OCI-LY7 (cell line): ENCODE measurements at regions not wholly inside any gene's neighbourhood (a gene's known extent, or its start where the extent isn't known, plus 50 kb on each side); places are given as distances from the start of the nearest gene placed in this dataset.

Experiments
- BruUV-seq: library from RNA; stranded (reverse); fragments of 400-500 nt; replicated peaks from 2 replicates; lab custom pipeline; 2021; lab: Mats Ljungman, UMichigan
- CTCF ChIA-PET: fragments of 300-600 bp; sonication (Branson Sonifier 250); formaldehyde crosslinking; loops from one replicate; lab custom pipeline; 2022; ENCODE audit warnings: antibody characterized with exemption; ENCODE audit not compliant: unreplicated experiment; lab: Charles Lee
- POLR2A ChIA-PET: fragments of 300-600 bp; sonication (Branson Sonifier 250); formaldehyde crosslinking; loops from one replicate; lab custom pipeline; 2022; ENCODE audit warnings: antibody characterized with exemption; lab: Charles Lee
- DNase-seq: peaks from one replicate; pipeline ENCODE4 v3.0.0-alpha.2; 2015; ENCODE audit warnings: low spot score
- H2AFZ ChIP-seq: fragments of 200-600 bp; sonication (generic), shearing (Covaris generic); 2 replicates; pipeline ENCODE4 v1.6.1; 2014; ENCODE audit warnings: mild to moderate bottlenecking, antibody characterized with exemption, low read length, moderate library complexity
- H3K27ac ChIP-seq: fragments of 200-600 bp; sonication (generic); 2 replicates; pipeline ENCODE4 v1.5.1; 2014; ENCODE audit warnings: mixed run types, low read depth, mild to moderate bottlenecking, moderate library complexity, low read length, inconsistent platforms; ENCODE audit not compliant: poor library complexity, severe bottlenecking
- H3K36me3 ChIP-seq: fragments of 200-600 bp; sonication (generic); 2 replicates; pipeline ENCODE4 v1.6.1; 2014; ENCODE audit warnings: mild to moderate bottlenecking, antibody characterized with exemption, low read length, moderate library complexity, mixed read lengths; ENCODE audit not compliant: insufficient read depth
- H3K4me1 ChIP-seq: fragments of 200-600 bp; sonication (generic); 2 replicates; pipeline ENCODE4 v1.5.1; 2014; ENCODE audit warnings: mild to moderate bottlenecking, low read length; ENCODE audit not compliant: insufficient read depth, poor library complexity, severe bottlenecking
- H3K4me2 ChIP-seq: fragments of 200-600 bp; sonication (generic); 2 replicates; pipeline ENCODE4 v1.6.1; 2014; ENCODE audit warnings: mild to moderate bottlenecking, low read length
- H3K4me3 ChIP-seq: fragments of 200-600 bp; sonication (generic); 2 replicates; pipeline ENCODE4 v1.5.1; 2014; ENCODE audit warnings: mild to moderate bottlenecking, low read depth, low read length; ENCODE audit not compliant: poor library complexity, severe bottlenecking
- H3K79me2 ChIP-seq: fragments of 200-600 bp; sonication (generic); 2 replicates; pipeline ENCODE4 v1.6.1; 2016; ENCODE audit warnings: low read depth, mild to moderate bottlenecking, low read length, moderate library complexity, mixed read lengths; ENCODE audit not compliant: insufficient read depth
- H3K9me2 ChIP-seq: fragments of 200-600 bp; sonication (generic); 2 replicates; pipeline ENCODE4 v1.6.1; 2016; ENCODE audit warnings: mild to moderate bottlenecking, low read length, mixed read lengths; ENCODE audit not compliant: insufficient read depth
- H3K9me3 ChIP-seq: fragments of 200-600 bp; sonication (generic); 2 replicates; pipeline ENCODE4 v1.6.1; 2014; ENCODE audit warnings: mild to moderate bottlenecking, mixed run types, low read length, mixed read lengths
- H4K20me1 ChIP-seq: fragments of 200-600 bp; sonication (generic); 2 replicates; pipeline ENCODE4 v1.6.1; 2014; ENCODE audit warnings: mild to moderate bottlenecking, antibody characterized with exemption, low read length, moderate library complexity, mixed read lengths; ENCODE audit not compliant: insufficient read depth
- EZH2phosphoT487 ChIP-seq: fragments of 200-600 bp; sonication (generic); IDR thresholded peaks from 2 replicates; pipeline ENCODE4 v1.6.1; 2018; ENCODE audit warnings: low read depth, borderline replicate concordance, mild to moderate bottlenecking, mixed run types, antibody characterized with exemption, low read length, moderate library complexity, mixed read lengths
- intact Hi-C: fragments of 100-400 bp; cut with micrococcal nuclease; formaldehyde crosslinking; loops from one replicate; pipeline ENCODE4 v1.10.0; 2022; ENCODE audit not compliant: unreplicated experiment
- TF ChIP-seq, protein P1 (sequence below): fragments of 200-600 bp; sonication (generic); conservative IDR thresholded peaks from 2 replicates; pipeline ENCODE4 v1.5.1; 2014; ENCODE audit warnings: mild to moderate bottlenecking, antibody characterized with exemption, low read length, moderate library complexity, mixed read lengths

DNA sequence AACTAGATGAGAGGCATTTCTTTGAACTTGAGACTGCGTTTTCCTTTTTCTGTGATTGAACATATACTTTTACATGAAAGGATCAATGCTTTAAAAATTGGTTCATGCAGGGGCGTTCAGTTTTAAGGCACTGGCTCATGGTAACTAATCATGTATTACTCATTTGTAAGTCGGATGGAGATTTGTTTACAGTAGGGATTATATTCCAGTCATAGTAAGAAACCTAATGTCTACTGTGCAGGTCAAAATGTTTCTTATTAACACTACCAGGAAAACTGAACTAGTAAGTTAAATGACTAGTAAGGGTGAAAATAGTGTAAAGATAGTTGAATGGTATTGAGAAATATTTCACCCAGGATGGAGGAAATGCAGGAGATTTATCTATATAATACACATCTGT is 258.8 kb upstream of the GBE1 start:
- H3K9me3 ChIP-seq, result no peaks in the 10 kb centered on the region
- H4K20me1 ChIP-seq, result no peaks in the 10 kb centered on the region; the same call in 1 of the 2 replicates
- no peak for DNase-seq
- H3K4me3 ChIP-seq, result no peak overlapping the region
- ChIA-PET CTCF (no interaction called here), POLR2A (no interaction called here)
- no peak overlapping the region for H3K27ac ChIP-seq
- H3K36me3 ChIP-seq, result no peaks in the 10 kb centered on the region
- TF ChIP-seq, protein P1, sequence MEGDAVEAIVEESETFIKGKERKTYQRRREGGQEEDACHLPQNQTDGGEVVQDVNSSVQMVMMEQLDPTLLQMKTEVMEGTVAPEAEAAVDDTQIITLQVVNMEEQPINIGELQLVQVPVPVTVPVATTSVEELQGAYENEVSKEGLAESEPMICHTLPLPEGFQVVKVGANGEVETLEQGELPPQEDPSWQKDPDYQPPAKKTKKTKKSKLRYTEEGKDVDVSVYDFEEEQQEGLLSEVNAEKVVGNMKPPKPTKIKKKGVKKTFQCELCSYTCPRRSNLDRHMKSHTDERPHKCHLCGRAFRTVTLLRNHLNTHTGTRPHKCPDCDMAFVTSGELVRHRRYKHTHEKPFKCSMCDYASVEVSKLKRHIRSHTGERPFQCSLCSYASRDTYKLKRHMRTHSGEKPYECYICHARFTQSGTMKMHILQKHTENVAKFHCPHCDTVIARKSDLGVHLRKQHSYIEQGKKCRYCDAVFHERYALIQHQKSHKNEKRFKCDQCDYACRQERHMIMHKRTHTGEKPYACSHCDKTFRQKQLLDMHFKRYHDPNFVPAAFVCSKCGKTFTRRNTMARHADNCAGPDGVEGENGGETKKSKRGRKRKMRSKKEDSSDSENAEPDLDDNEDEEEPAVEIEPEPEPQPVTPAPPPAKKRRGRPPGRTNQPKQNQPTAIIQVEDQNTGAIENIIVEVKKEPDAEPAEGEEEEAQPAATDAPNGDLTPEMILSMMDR, result no peak
- no peak for TF ChIP-seq EZH2phosphoT487
- H2AFZ ChIP-seq, result no peak overlapping the region
- H3K9me2 ChIP-seq, result no peaks in the 10 kb centered on the region
- BruUV-seq, result no TSS peak
- intact Hi-C loops, result no loop called here
- H3K4me1 ChIP-seq, result no peaks in the 10 kb centered on the region
- H3K4me2 ChIP-seq, result no peak overlapping the region
- no peaks in the 10 kb centered on the region for H3K79me2 ChIP-seq

DNA sequence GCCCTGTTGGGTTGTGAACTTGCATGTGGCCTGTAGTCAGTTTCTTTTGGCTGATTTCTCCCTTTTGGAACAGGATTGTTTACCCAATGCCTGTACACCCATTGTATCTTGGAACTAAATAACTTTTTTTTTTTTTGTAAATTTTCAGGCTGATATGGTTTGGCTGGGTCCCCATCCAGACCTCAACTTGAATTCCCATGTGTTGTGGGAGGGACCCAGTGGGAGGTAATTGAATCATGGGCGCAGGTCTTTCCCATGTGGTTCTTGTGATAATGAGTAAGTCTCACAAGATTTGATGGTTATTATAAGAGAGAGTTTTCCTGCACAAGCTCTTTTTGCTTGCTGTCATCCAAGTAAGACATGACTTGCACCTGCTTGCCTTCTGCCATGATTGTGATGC is 253.8 kb upstream of the GBE1 start:
- no TSS peak for BruUV-seq
- no peaks in the 10 kb centered on the region for H3K9me3 ChIP-seq
- H3K9me2 ChIP-seq, result no peaks in the 10 kb centered on the region
- H4K20me1 ChIP-seq, result no peaks in the 10 kb centered on the region; the same call in 1 of the 2 replicates
- no peak for DNase-seq
- ChIA-PET CTCF (no interaction called here), POLR2A (interaction anchor here (1.2 kb wide), 1 partner anchor 662 kb away, joined by 3 read pairs; no protein-coding TSS in a partner anchor)
- intact Hi-C loops, result no loop called here
- no peak overlapping the region for H3K4me3 ChIP-seq
- no peak overlapping the region for H3K27ac ChIP-seq
- no peak overlapping the region for H3K4me2 ChIP-seq
- H3K36me3 ChIP-seq, result no peaks in the 10 kb centered on the region
- H3K4me1 ChIP-seq, result no peaks in the 10 kb centered on the region
- H3K79me2 ChIP-seq, result no peaks in the 10 kb centered on the region
- H2AFZ ChIP-seq, result no peak overlapping the region
- TF ChIP-seq EZH2phosphoT487, result no peak
- TF ChIP-seq, protein P1, result no peak

DNA sequence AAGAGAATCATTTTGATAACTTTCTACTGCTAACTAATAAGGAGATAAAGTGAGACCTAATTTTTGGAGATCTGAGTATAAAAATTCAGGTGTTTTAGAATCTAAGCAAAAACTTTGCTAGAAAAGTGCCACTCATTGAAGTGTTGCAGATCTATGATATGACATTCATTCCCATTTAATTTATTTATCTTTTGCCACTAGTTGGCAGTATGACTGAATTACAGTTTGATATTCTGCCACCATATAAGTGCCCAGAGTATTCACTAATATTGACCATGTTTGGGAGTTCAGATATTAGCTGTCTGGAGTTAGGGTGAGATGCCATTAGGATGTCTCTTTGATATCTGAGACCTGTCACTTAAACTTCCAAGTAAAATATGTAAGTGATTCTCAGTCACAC is 251.3 kb upstream of the GBE1 start:
- Histone ChIP-seq H3K4me1 (no peaks in the 10 kb centered on the region), H3K9me3 (no peaks in the 10 kb centered on the region), H3K4me2 (no peak overlapping the region), H3K9me2 (no peaks in the 10 kb centered on the region), H4K20me1 (no peaks in the 10 kb centered on the region), H3K36me3 (no peaks in the 10 kb centered on the region), H3K4me3 (no peak overlapping the region), H3K27ac (no peak overlapping the region), H3K79me2 (no peaks in the 10 kb centered on the region), H2AFZ (no peak overlapping the region)
- POLR2A ChIA-PET, result no interaction called here
- no peak for DNase-seq
- TF ChIP-seq EZH2phosphoT487, result no peak
- TF ChIP-seq, protein P1, result peak; percentile 76
- CTCF ChIA-PET, result no interaction called here
- no TSS peak for BruUV-seq
- intact Hi-C loops, result no loop called here
